ENCODE measurements at regions not wholly inside any gene's neighbourhood (a gene's known extent, or its start where the extent isn't known, plus 50 kb on each side); places are given as distances from the start of the nearest gene placed in this dataset.

GRCh38 chr5:34547300-34548085 lies 108.6 kb upstream of the RAI14 start:
- Histone ChIP-seq H3K27me3 (ENCODE audit: control insufficient read depth in 1 of 2, insufficient read depth in 2 of 2, low read length in 2 of 2) (no peaks in the 10 kb centered on the region), H3K9me3 (ENCODE audit: control insufficient read depth in 1 of 2, low read length in 2 of 2) (peaks cover 0 to 8% of the 10 kb centered on the region in 2 donors), H3K4me1 (ENCODE audit: control insufficient read depth in 1 of 2, insufficient read depth in 2 of 2, low read length in 2 of 2) (no peaks in the 10 kb centered on the region), H3K36me3 (ENCODE audit: control insufficient read depth in 1 of 2, insufficient read depth in 2 of 2, low read length in 2 of 2) (no peaks in the 10 kb centered on the region), H3K4me3 (ENCODE audit: low read depth in 1 of 2, low read length in 2 of 2) (no peak overlapping the region), H3K27ac (ENCODE audit: low read depth, low read length) (no peak overlapping the region), H3K9ac (ENCODE audit: low read depth in 1 of 2, low read length in 2 of 2) (no peak overlapping the region)

DNA sequence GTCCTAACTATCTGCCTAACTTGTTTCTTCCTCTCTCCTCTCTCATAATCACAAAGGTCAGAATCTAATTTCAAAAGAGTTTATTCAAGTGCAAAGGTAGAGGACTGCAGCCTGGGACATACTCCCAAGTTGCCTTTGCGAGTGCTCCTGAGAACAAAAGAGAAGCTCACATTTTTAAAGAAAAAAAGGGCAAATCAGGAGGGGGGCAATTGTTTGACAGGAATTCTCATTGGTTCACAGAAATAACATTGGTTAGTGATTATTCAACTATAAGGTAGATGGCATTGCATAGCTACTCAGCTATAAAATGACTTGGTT lies 108.1 kb upstream of the RAI14 start:
- Histone ChIP-seq H3K27ac (ENCODE audit: low read depth, low read length) (no peak overlapping the region), H3K9ac (ENCODE audit: low read depth in 1 of 2, low read length in 2 of 2) (no peak overlapping the region), H3K36me3 (ENCODE audit: control insufficient read depth in 1 of 2, insufficient read depth in 2 of 2, low read length in 2 of 2) (no peaks in the 10 kb centered on the region), H3K27me3 (ENCODE audit: control insufficient read depth in 1 of 2, insufficient read depth in 2 of 2, low read length in 2 of 2) (no peaks in the 10 kb centered on the region), H3K4me1 (ENCODE audit: control insufficient read depth in 1 of 2, insufficient read depth in 2 of 2, low read length in 2 of 2) (no peaks in the 10 kb centered on the region), H3K4me3 (ENCODE audit: low read depth in 1 of 2, low read length in 2 of 2) (no peak overlapping the region), H3K9me3 (ENCODE audit: control insufficient read depth in 1 of 2, low read length in 2 of 2) (peaks cover 0 to 8% of the 10 kb centered on the region in 2 donors)

DNA sequence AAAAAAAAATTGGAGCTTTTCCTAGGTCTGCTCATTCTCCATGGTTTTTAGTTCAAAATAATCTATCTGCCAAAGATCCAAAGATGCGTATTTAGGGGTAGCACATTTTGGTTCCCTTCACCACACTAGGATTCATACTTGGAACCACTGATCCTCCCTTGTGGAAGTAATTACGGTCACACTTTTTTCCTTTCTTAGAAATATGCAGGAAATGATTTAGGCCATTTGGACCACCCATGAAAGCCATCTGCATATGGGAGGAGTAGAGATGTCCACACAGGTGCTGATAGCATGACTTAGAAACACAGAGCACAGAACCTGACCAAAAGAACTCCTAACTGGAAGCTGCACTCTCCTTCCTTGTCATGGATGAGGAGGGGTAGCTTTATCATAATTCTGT lies 105.9 kb upstream of the RAI14 start:
- H3K9ac ChIP-seq (ENCODE audit: low read depth in 1 of 2, low read length in 2 of 2): no peak overlapping the region
- peaks cover 0 to 8% of the 10 kb centered on the region in 2 donors for H3K9me3 ChIP-seq (ENCODE audit: control insufficient read depth in 1 of 2, low read length in 2 of 2)

DNA sequence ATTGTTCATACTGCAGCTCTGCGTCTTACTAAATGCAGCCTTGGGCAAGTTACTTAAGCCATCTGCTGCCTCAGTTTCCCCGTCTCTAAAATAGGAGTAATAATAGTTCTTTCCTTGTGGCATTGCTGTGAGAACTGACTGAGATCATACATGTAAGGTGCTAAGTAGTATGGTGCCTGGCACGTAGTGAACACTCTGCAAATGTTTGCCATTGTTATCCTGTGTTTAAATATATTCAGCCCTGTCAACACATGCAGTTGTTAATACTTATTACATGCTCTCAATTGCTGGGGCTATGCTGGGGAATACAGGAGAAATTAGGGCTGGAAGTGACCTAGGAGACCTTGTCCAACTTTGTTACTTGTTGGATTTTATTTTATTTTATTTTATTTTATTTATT lies 105.2 kb upstream of the RAI14 start:
- H3K36me3 ChIP-seq (ENCODE audit: control insufficient read depth in 1 of 2, insufficient read depth in 2 of 2, low read length in 2 of 2): no peaks in the 10 kb centered on the region
- H3K27ac ChIP-seq (ENCODE audit: low read depth, low read length): no peak overlapping the region
- H3K27me3 ChIP-seq (ENCODE audit: control insufficient read depth in 1 of 2, insufficient read depth in 2 of 2, low read length in 2 of 2): no peaks in the 10 kb centered on the region
- no peak overlapping the region for H3K4me3 ChIP-seq (ENCODE audit: low read depth in 1 of 2, low read length in 2 of 2)
- peaks cover 0 to 8% of the 10 kb centered on the region in 2 donors for H3K4me1 ChIP-seq (ENCODE audit: control insufficient read depth in 1 of 2, insufficient read depth in 2 of 2, low read length in 2 of 2)
- peaks cover 0 to 8% of the 10 kb centered on the region in 2 donors for H3K9me3 ChIP-seq (ENCODE audit: control insufficient read depth in 1 of 2, low read length in 2 of 2)
- H3K9ac ChIP-seq (ENCODE audit: low read depth in 1 of 2, low read length in 2 of 2): no peak overlapping the region

More for the DNA sequence above, 105.9 kb upstream of the RAI14 start:
- Histone ChIP-seq H3K27ac (ENCODE audit: low read depth, low read length) (no peak overlapping the region), H3K27me3 (ENCODE audit: control insufficient read depth in 1 of 2, insufficient read depth in 2 of 2, low read length in 2 of 2) (no peaks in the 10 kb centered on the region), H3K4me1 (ENCODE audit: control insufficient read depth in 1 of 2, insufficient read depth in 2 of 2, low read length in 2 of 2) (peaks cover 0 to 1% of the 10 kb centered on the region in 2 donors), H3K36me3 (ENCODE audit: control insufficient read depth in 1 of 2, insufficient read depth in 2 of 2, low read length in 2 of 2) (no peaks in the 10 kb centered on the region), H3K4me3 (ENCODE audit: low read depth in 1 of 2, low read length in 2 of 2) (no peak overlapping the region)

- H3K9ac ChIP-seq (ENCODE audit: low read depth in 1 of 2, low read length in 2 of 2): no peak overlapping the region
- peaks cover 5 to 15% of the 10 kb centered on the region in 2 donors for H3K4me1 ChIP-seq (ENCODE audit: control insufficient read depth in 1 of 2, insufficient read depth in 2 of 2, low read length in 2 of 2)
- H3K9me3 ChIP-seq (ENCODE audit: control insufficient read depth in 1 of 2, low read length in 2 of 2): peaks cover 0 to 6% of the 10 kb centered on the region in 2 donors
- H3K36me3 ChIP-seq (ENCODE audit: control insufficient read depth in 1 of 2, insufficient read depth in 2 of 2, low read length in 2 of 2): no peaks in the 10 kb centered on the region
- H3K27ac ChIP-seq (ENCODE audit: low read depth, low read length): no peak overlapping the region
- no peak overlapping the region for H3K4me3 ChIP-seq (ENCODE audit: low read depth in 1 of 2, low read length in 2 of 2)
- H3K27me3 ChIP-seq (ENCODE audit: control insufficient read depth in 1 of 2, insufficient read depth in 2 of 2, low read length in 2 of 2): no peaks in the 10 kb centered on the region
Observed at GRCh38 chr5:34551911-34552433, 104.2 kb upstream of the RAI14 start.

DNA sequence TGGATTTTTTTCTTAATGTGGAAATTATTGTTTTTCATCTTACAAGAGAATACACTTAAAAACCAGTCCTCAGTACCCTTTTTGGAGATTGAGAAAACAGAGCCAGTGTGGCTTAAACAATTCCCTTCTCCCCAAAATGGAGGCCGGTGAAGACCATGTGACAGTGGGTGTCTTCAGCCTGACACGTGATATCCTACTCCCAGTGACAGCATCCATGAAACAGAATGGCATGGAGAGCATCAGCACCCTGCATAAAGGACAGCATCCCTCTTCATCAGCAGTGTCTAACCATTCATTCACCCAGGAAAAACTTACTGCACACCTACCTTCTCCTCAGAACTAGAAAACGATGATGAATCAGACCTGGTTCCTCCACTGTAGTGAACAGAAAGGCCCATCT lies 103.4 kb upstream of the RAI14 start:
- Histone ChIP-seq H3K27ac (ENCODE audit: low read depth, low read length) (no peak overlapping the region), H3K9ac (ENCODE audit: low read depth in 1 of 2, low read length in 2 of 2) (no peak overlapping the region), H3K4me1 (ENCODE audit: control insufficient read depth in 1 of 2, insufficient read depth in 2 of 2, low read length in 2 of 2) (peaks cover 6 to 15% of the 10 kb centered on the region in 2 donors), H3K36me3 (ENCODE audit: control insufficient read depth in 1 of 2, insufficient read depth in 2 of 2, low read length in 2 of 2) (no peaks in the 10 kb centered on the region), H3K9me3 (ENCODE audit: control insufficient read depth in 1 of 2, low read length in 2 of 2) (no peaks in the 10 kb centered on the region), H3K27me3 (ENCODE audit: control insufficient read depth in 1 of 2, insufficient read depth in 2 of 2, low read length in 2 of 2) (no peaks in the 10 kb centered on the region), H3K4me3 (ENCODE audit: low read depth in 1 of 2, low read length in 2 of 2) (no peak overlapping the region)

GRCh38 chr5:34553581-34553980 lies 102.5 kb upstream of the RAI14 start:
- H3K27ac ChIP-seq (ENCODE audit: low read depth, low read length): no peak overlapping the region
- no peaks in the 10 kb centered on the region for H3K36me3 ChIP-seq (ENCODE audit: control insufficient read depth in 1 of 2, insufficient read depth in 2 of 2, low read length in 2 of 2)
- H3K4me1 ChIP-seq (ENCODE audit: control insufficient read depth in 1 of 2, insufficient read depth in 2 of 2, low read length in 2 of 2): peaks cover 6 to 15% of the 10 kb centered on the region in 2 donors
- H3K4me3 ChIP-seq (ENCODE audit: low read depth in 1 of 2, low read length in 2 of 2): no peak overlapping the region
- no peak overlapping the region for H3K9ac ChIP-seq (ENCODE audit: low read depth in 1 of 2, low read length in 2 of 2)
- H3K27me3 ChIP-seq (ENCODE audit: control insufficient read depth in 1 of 2, insufficient read depth in 2 of 2, low read length in 2 of 2): no peaks in the 10 kb centered on the region
- no peaks in the 10 kb centered on the region for H3K9me3 ChIP-seq (ENCODE audit: control insufficient read depth in 1 of 2, low read length in 2 of 2)

- Histone ChIP-seq H3K36me3 (ENCODE audit: control insufficient read depth in 1 of 2, insufficient read depth in 2 of 2, low read length in 2 of 2) (no peaks in the 10 kb centered on the region), H3K27me3 (ENCODE audit: control insufficient read depth in 1 of 2, insufficient read depth in 2 of 2, low read length in 2 of 2) (no peaks in the 10 kb centered on the region), H3K4me3 (ENCODE audit: low read depth in 1 of 2, low read length in 2 of 2) (no peak overlapping the region), H3K9ac (ENCODE audit: low read depth in 1 of 2, low read length in 2 of 2) (no peak overlapping the region), H3K27ac (ENCODE audit: low read depth, low read length) (no peak overlapping the region), H3K9me3 (ENCODE audit: control insufficient read depth in 1 of 2, low read length in 2 of 2) (no peaks in the 10 kb centered on the region), H3K4me1 (ENCODE audit: control insufficient read depth in 1 of 2, insufficient read depth in 2 of 2, low read length in 2 of 2) (peaks cover 6 to 15% of the 10 kb centered on the region in 2 donors)
Observed at GRCh38 chr5:34554641-34555040, 101.5 kb upstream of the RAI14 start.

DNA sequence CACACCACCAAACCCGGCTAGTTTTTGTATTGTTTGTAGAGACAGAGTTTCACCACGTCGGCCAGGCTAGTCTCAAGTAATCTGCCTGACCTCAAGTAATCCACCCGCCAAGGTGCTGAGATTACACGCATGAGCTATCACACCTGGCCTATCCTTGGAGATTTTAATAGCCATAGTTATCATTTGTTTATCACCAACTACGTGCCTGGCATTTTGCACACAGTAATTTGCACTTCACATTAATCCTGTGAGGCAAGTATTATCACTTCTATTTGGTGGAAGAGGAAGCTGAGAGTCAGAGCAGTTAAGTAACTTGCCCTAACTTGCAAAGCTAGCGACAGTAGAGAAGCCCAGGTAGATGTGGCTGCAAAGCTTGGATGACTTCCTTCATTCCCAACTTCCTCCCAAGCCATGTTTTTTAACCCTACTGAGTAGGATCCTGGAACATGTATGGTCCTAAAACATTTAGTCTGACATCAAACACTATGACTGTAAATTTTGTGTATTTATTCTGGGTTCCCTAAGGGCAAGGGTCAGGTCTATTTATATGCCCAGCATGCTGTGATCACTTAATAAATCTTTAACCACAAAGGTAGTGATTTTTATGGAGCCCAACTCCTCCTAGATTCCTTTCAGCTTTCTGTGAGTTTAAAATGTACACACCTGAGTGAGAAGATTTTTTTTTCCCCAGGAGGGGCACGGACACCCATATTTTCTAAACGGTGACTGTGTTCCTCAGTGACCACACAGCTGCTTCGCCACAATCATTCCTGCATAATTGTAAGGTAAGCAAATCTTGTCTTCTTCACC lies 100.2 kb upstream of the RAI14 start:
- H3K4me3 ChIP-seq (ENCODE audit: low read depth in 1 of 2, low read length in 2 of 2): peak overlapping the region; percentile 31 to 37
- no peak overlapping the region for H3K27ac ChIP-seq (ENCODE audit: low read depth, low read length)
- H3K4me1 ChIP-seq (ENCODE audit: control insufficient read depth in 1 of 2, insufficient read depth in 2 of 2, low read length in 2 of 2): peaks cover 6 to 15% of the 10 kb centered on the region in 2 donors
- no peak overlapping the region for H3K9ac ChIP-seq (ENCODE audit: low read depth in 1 of 2, low read length in 2 of 2)
- H3K9me3 ChIP-seq (ENCODE audit: control insufficient read depth in 1 of 2, low read length in 2 of 2): no peaks in the 10 kb centered on the region
- no peaks in the 10 kb centered on the region for H3K36me3 ChIP-seq (ENCODE audit: control insufficient read depth in 1 of 2, insufficient read depth in 2 of 2, low read length in 2 of 2)
- no peaks in the 10 kb centered on the region for H3K27me3 ChIP-seq (ENCODE audit: control insufficient read depth in 1 of 2, insufficient read depth in 2 of 2, low read length in 2 of 2)

GRCh38 chr5:34556509-34556782 lies 99.7 kb upstream of the RAI14 start:
- Histone ChIP-seq H3K27me3 (ENCODE audit: control insufficient read depth in 1 of 2, insufficient read depth in 2 of 2, low read length in 2 of 2) (no peaks in the 10 kb centered on the region), H3K4me3 (ENCODE audit: low read depth in 1 of 2, low read length in 2 of 2) (peak overlapping the region; percentile 31 to 37), H3K36me3 (ENCODE audit: control insufficient read depth in 1 of 2, insufficient read depth in 2 of 2, low read length in 2 of 2) (no peaks in the 10 kb centered on the region), H3K4me1 (ENCODE audit: control insufficient read depth in 1 of 2, insufficient read depth in 2 of 2, low read length in 2 of 2) (peaks cover 6 to 15% of the 10 kb centered on the region in 2 donors), H3K9me3 (ENCODE audit: control insufficient read depth in 1 of 2, low read length in 2 of 2) (no peaks in the 10 kb centered on the region), H3K9ac (ENCODE audit: low read depth in 1 of 2, low read length in 2 of 2) (no peak overlapping the region), H3K27ac (ENCODE audit: low read depth, low read length) (no peak overlapping the region)

Measured in duodenal mucosa (tissue), 2 donors.